Stimulated activated CD4-positive, alpha-beta T cell treated with anti-CD3 and anti-CD28 coated beads, TNF-alpha, amount 100 ng/mL, for 48 hours (primary cell): ENCODE measurements at regions not wholly inside any gene's neighbourhood (a gene's known extent, or its start where the extent isn't known, plus 50 kb on each side); places are given as distances from the start of the nearest gene placed in this dataset.

Experiments used
- DNase-seq, 3 donors: peaks; one replicate each; pipeline ENCODE4 v3.0.0-alpha.2; 2020; ENCODE audit warnings: low read depth in 3 of 3

DNA sequence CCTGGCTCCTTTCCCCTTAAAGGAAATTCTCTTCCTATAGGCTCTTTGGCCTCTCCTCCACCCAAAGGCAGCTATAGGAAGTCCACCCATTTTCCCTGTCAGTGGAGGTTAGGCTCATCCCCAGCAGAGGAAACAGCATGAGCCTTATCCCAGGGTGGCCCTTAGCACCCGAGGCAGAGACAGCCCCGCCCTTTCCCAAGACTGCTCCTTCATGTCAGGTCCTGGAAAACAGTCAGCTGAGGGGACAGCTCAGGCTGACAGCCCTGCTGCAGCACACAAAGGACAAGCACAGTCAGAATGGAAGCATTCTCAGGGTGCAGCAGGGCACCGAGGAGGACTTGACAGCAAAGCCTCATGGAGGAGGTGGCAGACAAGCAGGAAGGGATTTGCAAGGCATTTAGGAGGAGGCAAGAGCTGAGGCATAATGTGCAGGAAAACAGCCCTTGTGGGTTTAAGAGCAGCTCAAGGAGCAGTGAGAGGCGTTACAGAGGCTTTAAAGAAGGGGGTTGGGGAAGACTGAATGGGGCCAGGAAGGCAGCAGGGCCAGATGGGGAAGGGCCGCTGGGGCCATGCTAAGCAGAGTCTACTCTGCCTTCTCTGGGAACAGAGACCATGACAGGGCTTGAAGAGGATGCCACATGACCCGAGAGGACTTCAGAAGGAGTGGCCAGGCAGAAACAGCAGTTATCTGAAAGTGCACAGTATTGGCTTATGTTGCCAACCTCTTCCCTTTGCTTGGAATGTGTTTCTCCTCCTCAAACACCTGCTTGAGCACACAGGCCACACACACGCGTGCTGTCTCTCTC is 216.6 kb downstream of the SH3BP4 start:
- DNase-seq, result no peak

DNA sequence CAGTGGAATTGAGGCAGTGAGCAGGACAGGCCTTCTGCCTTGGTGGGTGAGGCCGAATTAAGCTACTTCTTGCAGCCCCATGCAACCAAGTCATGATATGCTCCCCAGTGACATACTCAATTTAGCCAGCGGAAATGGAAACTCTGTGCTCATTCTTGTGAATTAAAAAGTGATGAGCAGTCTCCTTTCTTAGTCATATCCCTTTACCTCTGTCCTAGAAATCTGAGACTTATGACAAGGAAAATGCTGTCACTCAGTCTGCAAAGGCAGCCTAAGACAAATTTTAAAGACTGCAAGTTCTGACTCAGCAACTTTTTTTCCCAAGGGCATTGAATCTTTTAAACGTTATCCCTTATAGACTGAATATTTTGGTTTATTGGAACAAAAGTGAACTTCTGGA is 218.2 kb downstream of the SH3BP4 start:
- DNase-seq, result no peak

DNA sequence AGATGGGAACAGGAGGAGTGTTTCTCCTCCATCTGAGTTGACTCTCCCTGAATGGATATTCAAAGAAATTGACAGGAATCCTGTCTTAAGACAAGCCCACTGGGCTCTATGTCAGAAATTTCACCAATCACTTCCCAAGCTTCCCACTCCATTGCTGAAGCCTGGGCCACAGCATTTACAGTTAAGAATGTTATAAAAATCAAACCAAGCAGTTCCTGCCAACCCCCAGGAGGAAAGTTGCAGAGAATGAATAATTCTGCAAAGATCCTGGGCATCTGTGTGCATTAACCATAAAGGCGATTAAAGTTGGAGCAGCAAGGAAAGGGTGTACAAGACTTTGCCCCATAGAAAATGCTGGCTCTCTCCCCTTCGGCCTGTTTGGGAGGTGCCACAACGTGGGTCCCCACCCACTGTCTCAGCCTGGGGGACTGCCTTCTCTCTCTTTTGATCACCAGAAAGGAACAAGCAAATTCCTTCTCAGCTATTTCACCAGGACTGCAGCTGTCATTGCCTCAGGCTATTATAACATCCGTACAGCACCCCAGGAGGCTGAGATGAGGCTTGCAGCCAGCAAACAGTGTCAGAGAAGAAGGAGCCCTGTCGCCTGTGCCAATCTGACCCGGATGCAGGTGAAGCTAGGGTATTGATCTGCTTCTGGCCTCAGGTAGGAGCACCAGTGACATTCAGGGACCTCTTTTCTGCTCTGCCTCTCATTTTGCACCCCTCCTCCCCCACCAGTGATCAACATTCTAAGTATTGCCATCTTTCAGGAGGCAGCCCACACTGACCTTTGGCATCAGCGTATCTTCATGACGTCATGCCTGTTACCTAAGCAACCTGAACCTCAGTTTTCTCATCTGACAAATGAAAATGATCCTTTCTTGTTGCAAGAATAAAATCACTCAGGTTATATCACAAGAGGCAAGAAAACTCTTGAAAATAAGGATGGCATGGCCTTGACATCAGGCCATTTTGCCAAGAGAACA is 219.0 kb downstream of the SH3BP4 start:
- DNase-seq, result no peak

DNA sequence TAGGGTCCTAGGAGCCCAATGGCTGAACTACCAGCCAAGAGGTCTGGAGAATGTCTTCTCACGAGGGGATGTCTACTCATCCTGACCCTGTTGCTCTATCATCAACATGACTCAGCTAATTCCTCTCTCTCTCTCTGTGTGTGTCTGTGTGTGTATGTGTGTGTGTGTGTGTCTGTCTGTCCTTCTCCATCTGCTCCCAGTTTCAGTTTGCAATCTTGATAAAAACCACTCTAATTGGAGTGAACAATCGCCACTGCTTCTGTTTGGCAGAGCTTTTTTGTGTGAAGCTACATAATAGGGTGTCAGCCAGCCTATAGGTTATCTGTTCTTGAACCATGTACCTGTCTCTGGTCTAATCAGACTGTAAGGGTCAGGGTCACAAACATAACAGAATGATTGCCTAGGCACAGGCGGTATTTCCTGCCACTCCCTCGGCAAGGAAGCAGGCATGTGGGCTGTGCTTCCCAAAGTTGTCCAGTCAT is 219.8 kb downstream of the SH3BP4 start:
- DNase-seq, result no peak

DNA sequence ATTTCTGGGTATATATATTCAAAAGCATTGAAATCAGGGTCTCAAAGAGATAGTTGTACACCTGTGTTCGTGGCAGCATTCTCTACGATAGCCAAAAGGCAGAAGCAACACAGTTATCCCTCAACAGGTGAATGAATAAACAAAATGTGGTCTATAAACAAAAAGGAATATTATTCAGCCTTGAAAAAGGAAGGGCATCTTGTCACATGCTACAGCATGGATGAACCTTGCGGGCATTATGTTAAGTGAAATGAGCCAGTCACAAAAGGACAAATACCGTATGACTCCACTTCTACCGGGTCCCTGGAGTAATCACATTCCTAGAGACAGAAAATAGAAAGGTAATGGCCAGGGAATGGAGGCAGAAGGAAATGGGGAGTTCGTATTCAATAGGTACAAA is 228.8 kb downstream of the SH3BP4 start:
- no peak for DNase-seq

DNA sequence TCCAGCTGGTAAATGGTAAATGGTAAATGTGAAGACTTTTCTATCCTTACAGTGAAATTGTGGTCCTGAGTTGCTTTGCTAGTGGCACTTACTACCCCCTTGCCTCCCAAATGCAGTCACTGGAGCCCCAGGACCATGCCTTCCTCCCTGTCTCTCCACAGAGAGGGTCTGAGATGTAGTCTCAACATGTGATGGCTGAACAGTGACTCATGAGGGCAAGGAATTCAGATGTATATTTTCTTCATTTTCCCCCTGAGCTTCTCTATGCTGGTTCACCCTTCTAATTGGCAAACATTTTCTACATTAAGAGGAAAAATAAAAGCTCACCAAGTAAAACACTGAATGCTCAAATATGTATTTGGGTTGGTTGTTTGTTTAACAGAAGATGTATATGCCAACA is 232.0 kb downstream of the SH3BP4 start:
- no peak for DNase-seq

DNA sequence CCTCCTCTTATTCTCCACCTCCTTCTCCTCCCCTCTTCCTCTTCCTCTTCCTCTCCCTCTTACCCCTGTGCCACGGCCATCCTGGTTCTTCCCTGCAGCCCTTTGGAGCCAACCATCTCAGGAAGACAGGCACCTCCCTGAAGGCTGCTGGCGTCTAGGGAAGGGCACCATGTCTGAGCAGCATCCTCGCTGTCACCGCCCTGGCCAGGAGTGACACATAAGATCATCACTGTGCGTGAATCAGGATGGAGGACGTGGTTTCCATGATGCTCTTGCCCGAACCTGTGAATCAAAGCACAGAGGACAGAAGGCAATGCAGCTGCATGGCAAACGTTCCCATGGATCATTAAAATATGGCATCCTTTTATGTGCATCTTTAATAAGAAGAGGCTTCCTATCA is 236.0 kb downstream of the SH3BP4 start:
- no peak for DNase-seq

DNA sequence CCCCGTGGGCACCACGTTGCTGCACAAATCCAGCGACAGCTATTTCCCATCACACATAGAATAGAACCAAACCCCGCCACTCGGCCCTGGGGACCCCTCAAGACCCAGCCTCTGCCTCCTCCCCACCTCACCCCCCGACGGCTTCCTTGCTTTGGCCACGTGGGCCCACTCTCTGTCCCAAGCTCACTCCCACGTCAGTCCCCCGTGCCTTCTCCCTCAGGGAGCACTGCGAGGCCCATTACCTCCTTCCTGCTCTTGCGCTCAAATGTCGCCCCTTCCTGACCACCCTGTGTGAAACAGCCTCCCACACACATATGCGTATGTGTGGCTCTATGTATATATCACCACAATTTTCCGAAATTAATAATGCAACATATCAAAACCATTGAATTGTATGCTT is 239.7 kb downstream of the SH3BP4 start:
- no peak for DNase-seq

DNA sequence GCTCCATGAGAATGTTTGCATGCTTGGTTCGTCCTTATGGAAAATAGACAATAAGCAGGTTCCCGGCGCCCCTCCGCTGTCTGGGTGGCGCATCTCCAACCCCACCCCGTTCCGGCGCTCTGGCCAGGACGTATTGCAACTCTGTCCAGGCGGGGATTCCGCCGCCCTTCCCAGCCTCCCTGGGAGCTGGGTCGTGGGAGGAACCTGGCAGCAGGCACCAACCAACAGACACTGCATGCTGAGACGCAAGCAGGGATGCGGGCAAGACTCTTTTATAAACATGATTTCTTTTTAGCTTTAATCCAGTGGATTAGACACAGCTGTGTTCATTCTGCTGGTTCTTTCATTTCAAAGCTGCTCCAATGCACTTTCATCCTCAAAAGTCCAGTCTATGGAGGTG is 240.2 kb downstream of the SH3BP4 start:
- no peak for DNase-seq

DNA sequence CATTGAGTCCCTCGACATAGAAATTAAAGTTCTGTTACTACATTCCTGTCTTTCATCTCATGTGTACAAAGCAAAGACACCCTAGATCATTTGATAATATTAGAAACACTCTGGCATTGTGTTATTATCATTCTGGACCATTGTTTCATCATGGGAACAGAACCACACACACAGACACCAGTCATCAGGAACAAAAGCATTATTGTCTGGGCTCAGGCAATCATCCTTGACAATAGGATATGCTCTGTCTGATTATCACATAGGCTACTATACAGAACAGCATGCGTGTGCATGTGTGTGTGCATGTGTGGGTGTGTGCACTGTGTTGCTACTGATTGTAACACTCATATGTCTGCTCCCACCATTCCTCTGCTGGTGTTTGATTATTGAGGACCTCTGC is 242.5 kb downstream of the SH3BP4 start:
- DNase-seq, result no peak

DNA sequence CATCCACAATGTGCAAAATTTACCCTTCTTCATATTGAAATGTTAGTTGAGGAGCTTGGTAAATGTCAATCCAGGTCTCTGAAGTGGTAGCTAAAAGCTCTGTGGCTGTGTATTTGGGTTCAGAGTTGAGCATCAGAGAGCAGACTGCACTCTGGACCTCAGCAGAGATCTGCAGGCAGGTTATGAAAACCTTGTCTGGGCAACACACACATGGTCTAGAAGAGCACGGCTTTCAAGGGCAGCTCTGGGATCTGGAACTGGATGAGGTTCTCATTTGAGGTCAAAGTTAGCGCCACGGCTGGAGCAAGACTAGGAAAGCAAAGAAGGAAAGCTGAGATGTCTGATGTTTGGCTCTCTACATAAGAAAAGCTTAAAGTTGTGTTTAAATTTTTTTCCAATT is 243.0 kb downstream of the SH3BP4 start:
- DNase-seq, result no peak

DNA sequence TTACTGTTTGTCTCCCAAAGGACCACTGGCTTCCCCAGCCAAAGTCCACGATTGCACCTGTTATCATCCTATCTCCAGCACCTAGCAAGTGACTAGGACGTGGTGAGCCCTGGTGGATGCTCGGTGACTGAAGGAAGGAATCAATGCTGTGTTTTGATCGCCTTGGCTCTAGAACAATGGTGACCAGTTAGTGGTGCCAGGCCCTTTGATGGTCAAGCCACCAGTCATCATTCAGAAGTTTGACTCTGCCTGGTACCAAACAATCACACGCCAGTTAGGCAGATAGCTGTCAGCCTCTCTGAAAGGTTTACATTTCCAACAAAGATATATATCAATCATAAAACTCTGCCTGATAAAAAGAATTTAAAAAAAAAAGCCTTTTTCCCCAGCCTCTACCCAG is 244.1 kb downstream of the SH3BP4 start:
- DNase-seq, result no peak

DNA sequence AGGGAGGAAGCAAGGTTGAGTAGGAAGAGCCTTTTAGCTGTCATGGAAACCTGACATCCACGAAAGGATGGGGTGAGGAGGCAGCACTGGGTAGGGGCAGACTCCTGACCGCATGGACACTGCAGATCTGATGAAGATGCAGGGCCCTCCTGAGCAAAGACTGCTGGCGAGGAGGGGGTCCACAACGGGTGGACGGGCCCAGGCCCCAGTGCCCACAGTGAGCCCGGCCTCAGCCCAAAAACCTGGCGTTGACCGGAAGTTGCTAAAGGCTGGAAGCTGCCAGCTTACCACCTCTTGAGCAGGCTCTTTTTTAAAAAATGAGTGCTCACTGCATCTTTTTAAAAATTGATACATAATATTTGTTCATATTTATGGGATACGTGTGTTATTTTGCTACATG is 247.3 kb downstream of the SH3BP4 start:
- DNase-seq, result no peak

DNA sequence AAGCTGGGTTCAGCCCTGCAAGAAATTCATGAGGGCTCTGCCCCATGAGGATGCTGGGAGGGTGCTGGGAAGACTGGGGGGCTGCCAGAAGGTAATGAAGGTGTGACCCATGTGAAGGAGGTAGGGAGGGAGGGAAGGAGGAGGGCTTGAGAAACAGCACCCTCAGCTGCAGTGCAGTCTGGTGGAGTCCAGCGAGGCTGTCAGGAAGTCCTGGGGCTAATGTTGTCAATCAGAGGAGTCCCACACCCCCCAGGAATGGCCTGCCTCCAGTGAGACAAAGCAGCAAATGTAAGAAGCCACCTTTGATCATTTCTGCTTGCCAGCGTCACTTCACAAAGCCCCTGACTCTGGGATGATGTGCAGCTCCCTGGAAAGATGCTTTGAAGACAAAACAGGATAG is 248.4 kb downstream of the SH3BP4 start:
- DNase-seq, result no peak

DNA sequence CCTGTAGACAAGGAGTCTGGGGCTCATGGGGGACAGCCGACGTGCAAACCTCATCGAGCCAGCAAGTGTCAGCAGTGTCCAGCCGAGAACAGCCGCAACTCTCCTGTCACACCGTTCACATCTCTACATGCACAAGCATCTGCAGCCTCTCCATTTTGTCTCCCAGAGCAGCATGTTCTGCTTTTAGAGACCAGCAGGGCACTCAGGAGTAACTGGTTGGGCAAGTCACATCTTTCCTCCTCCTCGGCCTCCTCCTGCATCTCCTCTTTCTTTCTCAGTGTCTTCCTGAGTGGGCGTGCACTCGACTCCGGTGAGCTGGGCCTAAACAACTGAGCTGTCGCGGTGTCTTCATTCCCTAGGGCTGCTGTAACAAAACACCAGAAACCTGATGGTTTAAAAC is 249.9 kb downstream of the SH3BP4 start:
- DNase-seq, result no peak

DNA sequence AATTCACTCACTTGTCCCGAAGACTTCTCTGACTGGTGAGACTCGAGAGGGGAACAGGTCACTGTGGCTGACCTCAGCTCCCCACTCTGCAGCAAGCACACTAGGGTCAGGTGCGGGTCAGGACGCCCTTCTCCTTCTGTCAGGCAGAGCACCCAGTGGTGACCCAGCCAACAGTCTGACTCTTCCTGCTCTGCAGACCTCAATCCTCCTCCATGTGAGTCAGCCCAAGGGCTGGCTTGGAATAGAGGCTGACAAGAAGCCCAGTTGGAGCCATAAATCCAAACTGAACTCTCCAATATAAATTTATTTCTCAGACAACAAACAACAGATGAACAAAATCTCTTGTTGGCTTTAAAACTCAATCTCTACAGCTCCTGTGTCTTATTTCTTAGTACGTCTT is 253.1 kb downstream of the SH3BP4 start:
- no peak for DNase-seq

DNA sequence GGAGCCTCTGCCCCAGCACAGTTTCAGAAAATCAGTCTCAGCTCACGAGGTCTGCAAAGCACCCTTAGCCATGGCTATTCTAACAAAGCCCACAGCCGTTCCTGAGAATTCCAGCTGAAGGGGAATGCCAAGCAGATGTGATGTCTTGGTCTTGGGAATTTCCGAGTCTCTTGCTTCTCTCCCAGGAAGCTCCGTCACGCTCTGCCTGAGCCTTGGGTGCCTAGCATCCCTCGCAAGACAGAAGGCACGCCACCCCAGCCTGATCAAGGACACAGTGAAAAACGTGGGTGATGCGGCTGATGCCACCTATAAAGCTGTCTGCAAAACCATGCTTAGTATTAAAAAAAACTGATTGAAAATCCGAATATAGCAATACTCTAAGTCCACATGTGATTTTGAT is 254.6 kb downstream of the SH3BP4 start:
- no peak for DNase-seq

DNA sequence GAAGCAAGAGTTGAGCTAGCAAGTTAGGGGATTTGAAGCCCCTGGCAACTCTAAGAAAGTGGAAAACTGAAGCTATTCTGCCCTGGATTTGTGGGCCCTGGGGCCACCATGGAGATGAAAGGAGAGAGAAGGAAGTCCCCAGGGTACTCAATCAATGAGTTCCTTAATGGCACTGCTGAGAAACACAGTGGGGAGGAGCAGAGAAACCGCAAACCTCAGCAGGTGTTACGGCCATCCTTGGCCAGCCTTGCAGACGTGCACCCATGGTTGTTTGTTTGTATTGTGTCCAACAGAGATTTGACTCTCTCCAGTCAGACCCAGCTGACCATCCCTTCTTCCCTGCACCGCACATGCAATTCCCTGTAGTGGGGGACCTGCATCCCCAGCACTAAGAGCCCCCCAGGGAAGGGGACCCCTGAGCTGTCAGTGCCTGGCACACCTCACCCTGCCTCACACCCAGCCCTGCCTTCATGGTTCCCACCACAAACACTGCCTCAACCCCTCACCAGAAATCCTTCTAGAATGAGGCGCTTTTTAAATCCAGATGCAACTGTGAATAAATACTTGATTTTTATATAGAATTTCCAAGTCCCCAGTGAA is 255.3 kb downstream of the SH3BP4 start:
- DNase-seq, result no peak

DNA sequence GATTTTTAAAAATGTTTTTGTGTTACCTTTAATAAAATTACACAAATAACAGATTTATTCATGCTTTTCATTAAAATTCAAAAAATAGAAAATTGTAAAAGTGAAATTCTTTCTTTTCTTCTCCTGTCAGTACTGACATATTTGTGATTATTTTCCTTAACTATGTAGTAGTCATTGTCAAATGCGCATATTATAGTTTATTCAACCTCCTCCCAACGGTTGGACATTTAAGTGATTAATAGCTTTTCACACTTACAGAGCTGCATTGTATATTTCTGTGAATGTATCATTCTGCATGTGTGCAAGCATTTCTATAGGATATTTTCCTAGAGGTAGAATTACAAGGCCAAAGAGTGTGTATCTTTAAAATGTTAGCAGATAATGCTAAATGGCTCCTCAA is 259.2 kb downstream of the SH3BP4 start:
- DNase-seq, result no peak

DNA sequence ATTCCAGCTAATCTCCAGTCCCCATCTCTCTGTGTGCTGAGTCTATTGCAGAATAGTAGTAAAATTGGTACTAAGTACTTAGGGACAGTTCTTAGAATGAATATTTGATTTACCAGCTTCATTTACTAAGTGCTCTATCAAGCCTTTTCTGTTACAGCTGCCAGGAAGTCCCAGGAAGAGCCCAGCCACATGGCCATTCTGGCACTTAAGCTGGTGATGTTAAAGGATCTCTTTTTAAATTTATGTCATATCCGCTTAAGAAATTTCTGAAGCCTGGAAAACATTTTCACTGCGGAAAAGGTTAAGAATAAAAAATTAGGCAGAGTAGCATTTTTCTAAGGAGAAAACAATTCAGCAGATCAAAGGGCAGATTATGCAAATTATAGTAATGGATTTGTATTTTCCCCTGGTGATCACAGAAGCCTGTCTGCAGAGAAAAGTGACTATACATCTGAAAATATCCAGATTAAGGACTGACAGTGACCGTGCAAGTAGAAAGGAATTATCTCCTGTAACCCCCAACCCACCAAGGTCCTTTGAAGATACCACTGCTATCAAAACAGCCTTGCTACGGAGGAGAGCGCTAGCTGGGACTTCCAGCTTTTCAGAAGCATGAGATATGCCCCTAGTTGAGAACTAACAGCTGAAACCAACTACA is 260.8 kb downstream of the SH3BP4 start:
- DNase-seq, result no peak

DNA sequence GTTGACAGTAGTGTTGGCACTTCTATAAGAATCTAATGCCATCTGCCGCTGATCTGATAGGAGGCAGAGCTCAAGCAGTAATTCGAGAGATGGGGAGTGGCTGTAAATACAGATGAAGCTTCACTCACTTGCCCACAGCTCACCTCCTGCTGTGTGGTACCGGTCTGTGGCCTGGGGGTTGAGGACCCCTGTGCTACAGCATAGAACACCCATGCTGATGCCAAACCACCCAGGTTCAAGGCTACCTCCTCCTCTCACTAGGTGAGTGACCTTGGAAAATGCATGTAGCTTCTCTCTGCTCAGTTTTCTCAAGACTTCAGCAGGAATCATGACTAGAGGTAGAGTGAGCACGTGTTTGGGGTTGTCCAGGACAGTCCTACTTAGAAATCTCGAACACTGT is 263.4 kb downstream of the SH3BP4 start:
- DNase-seq, result no peak

DNA sequence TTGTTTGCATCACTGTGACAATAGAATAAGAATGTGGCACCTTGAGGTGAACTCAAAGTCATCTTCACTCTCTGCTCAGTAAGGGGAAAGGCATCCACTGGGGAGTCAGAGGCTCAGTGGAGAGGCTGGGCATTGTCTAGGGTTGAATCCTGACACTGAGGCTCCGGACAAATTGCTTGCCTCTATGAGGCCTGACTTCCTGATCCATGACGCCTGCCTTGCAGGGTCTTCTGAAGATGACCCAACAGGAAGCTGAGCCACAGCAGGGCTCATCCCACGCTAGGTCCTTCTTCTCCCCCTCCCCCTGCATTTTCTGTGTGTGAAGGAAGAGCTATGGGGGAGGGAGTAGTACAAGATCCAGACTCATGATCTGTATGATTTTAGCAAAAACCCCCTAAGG is 265.1 kb downstream of the SH3BP4 start:
- DNase-seq, result no peak
